Erythroblast (primary cell): ENCODE measurements at regions not wholly inside any gene's neighbourhood (a gene's known extent, or its start where the extent isn't known, plus 50 kb on each side); places are given as distances from the start of the nearest gene placed in this dataset.

Experiments used
- GATA1 ChIP-seq: IDR thresholded peaks from 2 replicates; pipeline ENCODE4 v1.6.1; 2011; ENCODE audit warnings: low read depth, mild to moderate bottlenecking, control low read depth, low read length, moderate library complexity
- POLR2A ChIP-seq: IDR thresholded peaks from 2 replicates; pipeline ENCODE4 v1.6.1; 2011; ENCODE audit warnings: mild to moderate bottlenecking, low read length

GRCh38 chr2:124983595-124983994 is 958.5 kb downstream of the CNTNAP5 start:
- TF ChIP-seq POLR2A (no peak), GATA1 (no peak)
